B cell (primary cell): ENCODE measurements at regions not wholly inside any gene's neighbourhood (a gene's known extent, or its start where the extent isn't known, plus 50 kb on each side); places are given as distances from the start of the nearest gene placed in this dataset.

Source experiments
- EZH2 ChIP-seq: IDR thresholded peaks from 2 replicates; pipeline ENCODE4 v1.6.1; 2012; ENCODE audit warnings: borderline replicate concordance, low read depth, mild to moderate bottlenecking, moderate library complexity, low read length; ENCODE audit not compliant: insufficient read depth, poor library complexity, severe bottlenecking
- TF ChIP-seq, protein P1 (sequence below): fragments of 200-600 bp; IDR thresholded peaks from one replicate; pipeline ENCODE4 v1.8.0; 2022; ENCODE audit warnings: antibody characterized with exemption, mild to moderate bottlenecking

DNA sequence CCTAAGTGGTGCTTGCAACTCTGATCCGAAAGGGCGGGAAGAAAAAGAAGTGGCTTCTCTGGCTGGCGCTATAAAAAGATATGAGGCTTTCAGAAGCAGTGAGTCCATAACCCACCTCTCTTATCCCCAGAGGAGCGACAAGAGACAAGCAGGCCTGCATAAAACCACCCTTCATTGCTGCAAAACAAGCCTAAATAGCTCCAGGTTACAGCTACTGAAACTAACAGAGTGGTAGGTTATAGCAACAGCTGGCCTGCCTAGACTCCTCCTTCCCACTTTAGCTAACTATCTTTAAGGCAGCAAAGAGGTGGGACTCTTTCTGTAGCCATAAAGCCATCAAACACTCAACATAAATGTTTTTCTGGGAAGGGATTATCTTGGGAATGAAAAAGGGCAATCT lies 245.0 kb upstream of the GPR101 start:
- TF ChIP-seq, protein P1, sequence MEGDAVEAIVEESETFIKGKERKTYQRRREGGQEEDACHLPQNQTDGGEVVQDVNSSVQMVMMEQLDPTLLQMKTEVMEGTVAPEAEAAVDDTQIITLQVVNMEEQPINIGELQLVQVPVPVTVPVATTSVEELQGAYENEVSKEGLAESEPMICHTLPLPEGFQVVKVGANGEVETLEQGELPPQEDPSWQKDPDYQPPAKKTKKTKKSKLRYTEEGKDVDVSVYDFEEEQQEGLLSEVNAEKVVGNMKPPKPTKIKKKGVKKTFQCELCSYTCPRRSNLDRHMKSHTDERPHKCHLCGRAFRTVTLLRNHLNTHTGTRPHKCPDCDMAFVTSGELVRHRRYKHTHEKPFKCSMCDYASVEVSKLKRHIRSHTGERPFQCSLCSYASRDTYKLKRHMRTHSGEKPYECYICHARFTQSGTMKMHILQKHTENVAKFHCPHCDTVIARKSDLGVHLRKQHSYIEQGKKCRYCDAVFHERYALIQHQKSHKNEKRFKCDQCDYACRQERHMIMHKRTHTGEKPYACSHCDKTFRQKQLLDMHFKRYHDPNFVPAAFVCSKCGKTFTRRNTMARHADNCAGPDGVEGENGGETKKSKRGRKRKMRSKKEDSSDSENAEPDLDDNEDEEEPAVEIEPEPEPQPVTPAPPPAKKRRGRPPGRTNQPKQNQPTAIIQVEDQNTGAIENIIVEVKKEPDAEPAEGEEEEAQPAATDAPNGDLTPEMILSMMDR: no peak
- TF ChIP-seq EZH2: no peak
